Mesodermal cell (in vitro differentiated cells): ENCODE measurements at regions not wholly inside any gene's neighbourhood (a gene's known extent, or its start where the extent isn't known, plus 50 kb on each side); places are given as distances from the start of the nearest gene placed in this dataset.

Source experiments
- H3K27ac ChIP-seq: 2 replicates; pipeline ENCODE4 v1.7.0; 2013; ENCODE audit warnings: mild to moderate bottlenecking, low read depth, low read length, moderate library complexity; ENCODE audit not compliant: severe bottlenecking
- H3K36me3 ChIP-seq: 2 replicates; pipeline ENCODE4 v1.7.1; 2013; ENCODE audit warnings: mild to moderate bottlenecking, low read length, moderate library complexity; ENCODE audit not compliant: control insufficient read depth, insufficient read depth
- H3K4me1 ChIP-seq: one replicate; pipeline ENCODE4 v1.7.1; 2013; ENCODE audit warnings: mild to moderate bottlenecking, low read length; ENCODE audit not compliant: insufficient read depth, control insufficient read depth, poor library complexity, severe bottlenecking
- H3K4me3 ChIP-seq: 2 replicates; pipeline ENCODE4 v1.7.0; 2013; ENCODE audit warnings: low read length, control low read depth, mild to moderate bottlenecking; ENCODE audit not compliant: insufficient read depth, poor library complexity, severe bottlenecking; ENCODE audit errors: extremely low read depth
- H3K9me3 ChIP-seq: 2 replicates; pipeline ENCODE4 v1.7.1; 2013; ENCODE audit warnings: mild to moderate bottlenecking, low read length, moderate library complexity; ENCODE audit not compliant: control insufficient read depth
- WGBS, 2 experiments: methylation state at CpG; one replicate each; pipeline ENCODE4 v1.1.5; 2013; ENCODE audit warnings: missing lambda C conversion rate in 2 of 2; ENCODE audit not compliant: insufficient coverage in 2 of 2; 5-methylcytosine and 5-hydroxymethylcytosine counted together

DNA sequence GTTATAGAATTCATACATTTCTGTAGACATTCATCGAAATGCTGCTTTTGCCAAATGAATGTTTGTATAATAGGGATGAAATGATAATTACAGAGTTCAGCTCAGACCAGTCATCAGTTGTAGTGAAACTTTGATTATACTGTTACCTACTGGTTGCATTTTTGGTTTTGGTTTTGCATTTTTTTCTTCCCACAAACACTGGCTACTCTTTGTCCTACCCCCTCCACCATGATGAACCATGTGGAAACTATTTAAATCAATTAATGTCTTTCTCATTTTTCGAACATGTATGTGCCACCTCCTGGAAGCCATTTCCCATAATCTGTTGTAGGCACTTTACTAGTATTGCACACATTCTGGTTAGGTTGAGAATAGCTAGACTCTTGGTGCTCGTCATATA lies 75.3 kb upstream of the MTNR1B start:
- Histone ChIP-seq H3K36me3 (peaks cover 6% of the 10 kb centered on the region), H3K27ac (no peak overlapping the region), H3K4me3 (no peak overlapping the region), H3K4me1 (no peaks in the 10 kb centered on the region), H3K9me3 (no peaks in the 10 kb centered on the region)
- WGBS, 2 experiments = 67% methylated on average over 1 of the region's 3 CpGs; no CpG with 5 or more reads in 1 of the 2 experiments

DNA sequence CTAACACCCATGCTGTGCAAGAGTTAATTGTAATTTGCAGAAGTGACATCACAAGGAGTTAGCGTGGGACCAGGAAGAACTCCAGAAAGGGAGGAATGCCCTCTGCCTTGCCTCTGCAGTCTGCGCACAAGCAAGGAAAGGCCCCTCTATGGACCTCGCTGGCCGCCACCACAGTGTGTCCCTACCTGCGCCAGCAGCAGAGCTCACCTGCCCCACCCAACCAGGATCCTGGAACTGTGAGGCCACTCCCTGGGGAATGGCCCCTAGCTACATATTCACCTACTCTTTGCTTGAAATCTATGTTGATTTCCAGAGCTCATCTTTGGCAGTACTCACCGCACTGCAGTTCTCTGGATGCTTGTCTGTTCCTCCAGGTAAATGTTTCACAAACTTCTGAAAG lies 72.0 kb upstream of the MTNR1B start:
- no peaks in the 10 kb centered on the region for H3K4me1 ChIP-seq
- 91% methylated on average over 6 of the region's 6 CpGs for WGBS, 2 experiments
- H3K9me3 ChIP-seq = no peaks in the 10 kb centered on the region
- no peak overlapping the region for H3K4me3 ChIP-seq
- H3K36me3 ChIP-seq = no peaks in the 10 kb centered on the region
- H3K27ac ChIP-seq = no peak overlapping the region

DNA sequence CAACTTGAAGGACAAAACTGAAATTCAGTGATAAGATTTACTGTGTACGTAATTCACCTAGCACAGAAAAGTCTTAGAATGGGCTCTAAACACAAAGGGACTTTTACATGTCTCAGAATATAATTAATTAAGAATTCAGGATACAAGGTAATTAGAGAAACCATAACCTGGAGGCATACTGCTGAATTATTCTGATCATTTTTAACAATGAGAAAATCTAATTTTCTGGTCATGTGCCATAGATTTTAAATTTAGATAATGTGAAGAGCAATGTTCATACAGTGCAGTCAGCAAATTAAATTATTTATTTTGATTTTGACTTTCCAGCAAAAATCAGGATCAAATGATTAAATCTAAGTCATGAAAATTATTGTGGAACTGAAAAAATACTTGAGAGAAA lies 67.0 kb upstream of the MTNR1B start:
- H3K4me3 ChIP-seq = no peak overlapping the region
- no peaks in the 10 kb centered on the region for H3K4me1 ChIP-seq
- WGBS, 2 experiments = no CpG with 5 or more reads among the region's 1 CpG
- H3K27ac ChIP-seq = no peak overlapping the region
- H3K36me3 ChIP-seq = no peaks in the 10 kb centered on the region
- H3K9me3 ChIP-seq = no peaks in the 10 kb centered on the region

DNA sequence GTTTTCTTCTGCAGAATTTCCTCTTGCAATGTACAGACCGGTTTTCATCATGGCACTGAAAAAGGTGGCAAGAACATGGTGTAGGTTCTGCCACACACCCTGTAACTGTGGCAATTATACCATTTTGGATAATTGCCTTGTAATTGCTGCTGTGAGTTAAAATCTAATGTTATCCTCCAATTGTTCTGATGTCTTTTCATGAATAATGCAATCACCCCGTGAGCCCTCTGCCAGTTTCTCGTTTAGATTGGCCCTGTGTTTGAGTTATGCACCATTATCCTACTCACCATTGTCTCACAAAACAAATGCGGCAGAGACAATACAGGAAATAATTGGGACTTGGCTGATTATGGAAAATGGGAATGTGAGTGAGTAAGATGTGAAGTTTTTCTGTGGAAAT lies 61.8 kb upstream of the MTNR1B start:
- H3K36me3 ChIP-seq = no peaks in the 10 kb centered on the region
- WGBS, 2 experiments = 78 to 97% methylated on average over 1 to 3 of the region's 4 CpGs

DNA sequence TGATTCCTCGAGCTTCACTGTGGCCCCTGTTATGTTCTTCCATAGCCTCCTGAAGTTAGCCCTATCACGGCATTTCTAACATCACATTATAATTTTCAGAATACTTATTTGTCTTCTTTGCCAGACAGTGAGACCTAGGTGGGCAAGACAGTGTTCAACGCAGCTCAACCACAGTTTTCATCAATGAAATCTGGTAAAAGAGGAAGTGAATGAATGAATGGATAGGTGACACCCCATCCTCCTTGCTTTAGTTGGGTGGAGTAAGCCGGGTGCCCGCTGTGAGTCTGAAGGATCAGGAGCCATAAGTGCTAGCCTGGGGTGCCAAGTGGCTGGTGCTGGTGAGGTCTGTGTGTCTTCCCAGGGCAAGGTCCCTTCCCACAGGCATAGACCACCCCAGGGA lies 60.2 kb upstream of the MTNR1B start:
- Histone ChIP-seq H3K4me1 (no peaks in the 10 kb centered on the region), H3K36me3 (no peaks in the 10 kb centered on the region), H3K27ac (no peak overlapping the region), H3K9me3 (no peaks in the 10 kb centered on the region), H3K4me3 (no peak overlapping the region)
- 93 to 100% methylated on average over 2 to 3 of the region's 5 CpGs for WGBS, 2 experiments

More for the DNA sequence above, 61.8 kb upstream of the MTNR1B start:
- no peaks in the 10 kb centered on the region for H3K4me1 ChIP-seq
- no peak overlapping the region for H3K4me3 ChIP-seq
- no peak overlapping the region for H3K27ac ChIP-seq
- H3K9me3 ChIP-seq = no peaks in the 10 kb centered on the region

DNA sequence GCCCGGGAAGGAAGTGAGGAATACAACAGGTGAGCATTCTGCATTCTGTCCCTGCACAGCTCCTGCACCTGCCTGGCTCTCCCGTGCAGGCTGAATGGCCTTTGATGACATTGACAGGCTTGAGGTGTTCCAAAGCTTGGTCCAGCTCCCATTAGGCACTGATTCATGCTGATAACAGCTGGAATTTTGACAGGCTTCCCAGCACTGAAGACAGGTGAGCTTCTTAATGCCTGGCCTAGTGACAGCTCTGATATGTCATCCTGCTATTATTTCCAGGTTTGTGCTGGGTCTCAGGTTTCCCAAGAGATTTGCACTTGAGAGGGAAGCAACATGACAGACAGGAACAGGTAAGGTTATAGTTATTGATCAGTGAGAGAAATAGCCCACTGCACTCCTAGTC lies 58.0 kb upstream of the MTNR1B start:
- Histone ChIP-seq H3K36me3 (no peaks in the 10 kb centered on the region), H3K4me1 (no peaks in the 10 kb centered on the region), H3K4me3 (no peak overlapping the region), H3K9me3 (no peaks in the 10 kb centered on the region), H3K27ac (no peak overlapping the region)
- WGBS, 2 experiments = 94 to 100% methylated on average over 2 of the region's 2 CpGs

DNA sequence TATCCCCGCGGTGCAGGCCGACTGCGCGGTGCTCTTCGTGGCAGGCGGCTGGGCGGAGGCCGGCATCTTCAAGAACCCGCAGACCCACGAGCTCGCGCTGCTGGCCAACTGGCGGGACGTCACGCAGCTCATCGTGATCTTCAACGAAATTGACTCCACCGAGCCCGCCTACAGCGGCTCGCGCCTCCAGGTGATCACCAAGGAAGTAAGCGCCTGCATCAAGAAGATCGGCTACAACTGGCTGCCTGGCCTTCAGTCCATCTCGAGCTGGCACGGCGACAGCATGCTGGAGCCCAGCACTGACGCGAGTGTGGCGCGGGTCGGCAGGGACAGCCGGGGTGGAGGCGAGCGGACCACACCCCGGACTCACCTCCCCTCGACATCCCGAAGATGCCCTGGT lies 53.9 kb upstream of the MTNR1B start:
- WGBS, 2 experiments = 96 to 97% methylated on average over 39 of the region's 39 CpGs
- Histone ChIP-seq H3K4me1 (peaks cover 5% of the 10 kb centered on the region), H3K9me3 (no peaks in the 10 kb centered on the region), H3K27ac (no peak overlapping the region), H3K4me3 (no peak overlapping the region), H3K36me3 (no peaks in the 10 kb centered on the region)

DNA sequence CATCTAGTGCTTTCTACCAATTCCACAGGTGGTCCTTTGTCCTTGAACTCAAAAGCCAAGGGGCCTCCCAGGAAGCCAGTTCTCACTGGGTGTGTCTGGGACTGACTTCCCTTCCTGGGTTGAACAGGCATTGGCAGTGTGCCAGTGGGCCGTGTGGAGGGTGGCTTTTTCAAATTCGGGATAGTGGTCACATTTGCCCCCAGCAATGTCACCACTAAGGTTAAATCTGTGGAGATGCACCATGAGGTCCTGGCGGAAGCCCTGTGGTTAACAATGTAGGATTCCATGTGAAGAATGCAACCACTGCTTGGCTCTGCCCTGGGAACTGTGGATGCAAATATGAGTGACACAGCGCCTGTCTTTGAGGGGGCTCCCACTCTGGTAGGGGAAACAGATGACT lies 53.2 kb upstream of the MTNR1B start:
- 100% methylated on average over 1 to 4 of the region's 4 CpGs for WGBS, 2 experiments
- no peak overlapping the region for H3K27ac ChIP-seq
- H3K9me3 ChIP-seq = no peaks in the 10 kb centered on the region
- no peaks in the 10 kb centered on the region for H3K36me3 ChIP-seq
- H3K4me1 ChIP-seq = peaks cover 5% of the 10 kb centered on the region
- no peak overlapping the region for H3K4me3 ChIP-seq

DNA sequence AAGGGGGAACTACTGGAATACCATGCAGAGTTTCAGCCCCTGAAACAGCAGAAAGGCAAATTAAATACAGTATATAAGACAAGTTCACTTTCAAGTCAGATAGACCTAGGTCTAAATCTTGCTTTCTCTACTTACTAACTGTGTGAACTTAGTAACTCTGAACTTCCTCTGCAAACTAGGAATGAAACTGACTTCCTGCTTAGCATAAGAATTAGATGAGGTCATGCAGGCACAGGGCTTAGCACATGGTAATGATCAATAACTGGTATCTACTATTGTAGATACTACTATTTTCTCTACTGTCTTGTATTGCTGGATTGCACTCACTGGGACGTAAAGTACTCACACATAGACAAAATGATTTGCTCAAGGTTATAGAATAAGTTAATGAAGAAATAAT lies 51.5 kb upstream of the MTNR1B start:
- H3K4me1 ChIP-seq = peaks cover 5% of the 10 kb centered on the region
- H3K9me3 ChIP-seq = no peaks in the 10 kb centered on the region
- H3K4me3 ChIP-seq = no peak overlapping the region
- no peaks in the 10 kb centered on the region for H3K36me3 ChIP-seq
- WGBS, 2 experiments = no CpG with 5 or more reads among the region's 1 CpG
- no peak overlapping the region for H3K27ac ChIP-seq

DNA sequence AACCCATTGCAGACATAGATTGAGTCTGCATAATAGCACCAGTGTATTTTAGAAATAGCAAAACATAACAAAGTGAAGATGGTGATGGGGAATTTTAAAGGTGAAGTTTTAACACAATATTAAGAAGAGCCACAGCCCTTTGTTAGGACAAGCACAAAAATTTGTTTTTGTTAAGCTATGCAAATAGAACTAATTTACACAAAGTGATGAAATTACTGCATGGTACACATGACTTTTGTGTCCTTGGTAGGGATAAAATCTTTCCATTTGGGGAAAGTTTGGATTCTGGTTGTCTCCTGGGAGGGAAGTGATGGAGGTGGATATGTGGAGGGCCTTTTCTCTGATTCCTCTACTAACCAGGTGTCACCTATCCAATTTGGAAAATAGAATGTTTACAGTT lies 50.4 kb upstream of the MTNR1B start:
- no peaks in the 10 kb centered on the region for H3K36me3 ChIP-seq
- peaks cover 5% of the 10 kb centered on the region for H3K4me1 ChIP-seq
- no peaks in the 10 kb centered on the region for H3K9me3 ChIP-seq
- H3K27ac ChIP-seq = no peak overlapping the region
- H3K4me3 ChIP-seq = no peak overlapping the region
